ENCODE measurements at regions not wholly inside any gene's neighbourhood (a gene's known extent, or its start where the extent isn't known, plus 50 kb on each side); places are given as distances from the start of the nearest gene placed in this dataset.

DNA sequence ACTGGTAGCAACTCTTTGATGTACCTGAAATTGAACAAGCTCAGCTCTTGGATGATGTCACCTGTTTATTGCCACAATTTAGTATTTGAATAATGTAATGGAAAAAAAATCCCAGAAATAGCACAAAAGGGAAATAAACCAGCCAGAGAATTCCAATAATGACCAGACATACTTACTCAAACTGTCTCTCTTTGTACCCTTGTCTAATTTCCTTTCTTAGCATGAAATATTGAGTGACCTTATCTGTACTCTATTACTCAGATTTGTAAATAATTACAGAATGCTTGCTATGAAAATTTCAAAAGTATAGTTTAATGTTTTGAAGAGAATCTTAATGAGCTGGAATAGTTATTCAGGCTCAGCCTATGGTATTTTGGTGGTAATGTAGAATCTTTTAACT is 555.4 kb upstream of the SGO1 start:
- Histone ChIP-seq H3K4me3 (no peak overlapping the region), H3K27me3 (no peaks in the 10 kb centered on the region), H3K27ac (no peak overlapping the region), H3K9me3 (no peaks in the 10 kb centered on the region), H3K4me1 (no peaks in the 10 kb centered on the region), H3K36me3 (no peaks in the 10 kb centered on the region)
- DNase-seq (ENCODE audit: low spot score in 2 of 2), result no peak
- no peak for TF ChIP-seq POLR2A (IDR thresholded peaks at IDR 0.05)
- TF ChIP-seq EP300 (IDR thresholded peaks at IDR 0.05), result no peak
- TF ChIP-seq, protein P1, sequence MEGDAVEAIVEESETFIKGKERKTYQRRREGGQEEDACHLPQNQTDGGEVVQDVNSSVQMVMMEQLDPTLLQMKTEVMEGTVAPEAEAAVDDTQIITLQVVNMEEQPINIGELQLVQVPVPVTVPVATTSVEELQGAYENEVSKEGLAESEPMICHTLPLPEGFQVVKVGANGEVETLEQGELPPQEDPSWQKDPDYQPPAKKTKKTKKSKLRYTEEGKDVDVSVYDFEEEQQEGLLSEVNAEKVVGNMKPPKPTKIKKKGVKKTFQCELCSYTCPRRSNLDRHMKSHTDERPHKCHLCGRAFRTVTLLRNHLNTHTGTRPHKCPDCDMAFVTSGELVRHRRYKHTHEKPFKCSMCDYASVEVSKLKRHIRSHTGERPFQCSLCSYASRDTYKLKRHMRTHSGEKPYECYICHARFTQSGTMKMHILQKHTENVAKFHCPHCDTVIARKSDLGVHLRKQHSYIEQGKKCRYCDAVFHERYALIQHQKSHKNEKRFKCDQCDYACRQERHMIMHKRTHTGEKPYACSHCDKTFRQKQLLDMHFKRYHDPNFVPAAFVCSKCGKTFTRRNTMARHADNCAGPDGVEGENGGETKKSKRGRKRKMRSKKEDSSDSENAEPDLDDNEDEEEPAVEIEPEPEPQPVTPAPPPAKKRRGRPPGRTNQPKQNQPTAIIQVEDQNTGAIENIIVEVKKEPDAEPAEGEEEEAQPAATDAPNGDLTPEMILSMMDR (IDR thresholded peaks at IDR 0.05), result no peak

DNA sequence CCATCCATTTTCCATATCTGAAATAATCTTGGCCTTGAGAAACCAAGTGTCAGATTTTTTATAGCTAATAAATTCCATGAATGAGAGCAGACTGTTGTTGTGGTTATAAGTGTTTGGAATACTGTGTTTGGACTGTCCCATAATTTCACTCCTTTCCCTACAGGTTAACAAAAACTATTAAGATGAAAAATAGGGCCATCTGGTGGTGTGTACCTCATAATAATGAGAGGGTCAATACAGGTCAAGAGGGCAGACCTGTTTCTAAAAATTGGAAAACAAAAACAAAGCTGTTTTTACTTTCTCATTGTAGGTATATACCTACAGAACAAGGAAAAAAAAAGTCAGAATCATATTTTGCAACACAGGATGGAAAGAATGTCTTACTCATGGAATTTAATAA is 553.8 kb upstream of the SGO1 start:
- Histone ChIP-seq H3K36me3 (no peaks in the 10 kb centered on the region), H3K9me3 (no peaks in the 10 kb centered on the region), H3K4me1 (no peaks in the 10 kb centered on the region), H3K27ac (no peak overlapping the region), H3K27me3 (no peaks in the 10 kb centered on the region), H3K4me3 (no peak overlapping the region)
- no peak for TF ChIP-seq EP300 (IDR thresholded peaks at IDR 0.05)
- no peak for TF ChIP-seq POLR2A (IDR thresholded peaks at IDR 0.05)
- TF ChIP-seq, protein P1 (IDR thresholded peaks at IDR 0.05), result no peak
- no peak for DNase-seq (ENCODE audit: low spot score in 2 of 2)

DNA sequence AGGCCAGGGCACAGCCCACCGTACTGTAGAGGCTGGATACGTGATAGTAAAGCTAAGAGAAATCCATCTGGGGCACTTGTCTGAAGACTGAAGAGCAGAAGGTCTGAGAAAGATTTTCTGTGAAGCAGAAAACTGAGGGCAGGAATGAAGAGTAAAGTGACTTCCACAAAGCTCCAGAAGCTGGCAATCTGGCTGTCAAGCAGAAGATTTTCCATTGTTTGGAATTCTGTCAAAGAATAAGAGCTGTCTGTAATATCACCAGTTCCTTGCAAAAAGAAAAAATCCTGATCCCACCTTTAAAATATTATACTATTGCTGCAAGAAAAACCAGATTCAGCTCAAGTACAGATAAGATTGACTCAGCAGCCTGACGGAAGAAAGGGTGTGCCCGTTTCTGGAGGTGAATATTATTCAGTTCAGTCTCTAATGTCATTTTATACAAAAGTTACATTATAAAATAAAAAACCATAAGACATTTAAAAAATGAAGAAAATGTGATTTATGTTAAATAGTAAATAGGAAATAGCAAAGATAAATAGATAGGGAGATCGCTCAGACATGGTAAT is 550.4 kb upstream of the SGO1 start:
- H3K4me1 ChIP-seq, result no peaks in the 10 kb centered on the region
- H3K27ac ChIP-seq, result no peak overlapping the region
- H3K36me3 ChIP-seq, result no peaks in the 10 kb centered on the region
- no peak for TF ChIP-seq POLR2A (IDR thresholded peaks at IDR 0.05)
- TF ChIP-seq EP300 (IDR thresholded peaks at IDR 0.05), result no peak
- TF ChIP-seq, protein P1 (IDR thresholded peaks at IDR 0.05), result no peak
- H3K9me3 ChIP-seq, result no peaks in the 10 kb centered on the region
- H3K27me3 ChIP-seq, result no peaks in the 10 kb centered on the region
- no peak for DNase-seq (ENCODE audit: low spot score in 2 of 2)
- WGBS, 2 donors, result 77 to 87% methylated on average over 5 of the region's 5 CpGs
- H3K4me3 ChIP-seq, result no peak overlapping the region

DNA sequence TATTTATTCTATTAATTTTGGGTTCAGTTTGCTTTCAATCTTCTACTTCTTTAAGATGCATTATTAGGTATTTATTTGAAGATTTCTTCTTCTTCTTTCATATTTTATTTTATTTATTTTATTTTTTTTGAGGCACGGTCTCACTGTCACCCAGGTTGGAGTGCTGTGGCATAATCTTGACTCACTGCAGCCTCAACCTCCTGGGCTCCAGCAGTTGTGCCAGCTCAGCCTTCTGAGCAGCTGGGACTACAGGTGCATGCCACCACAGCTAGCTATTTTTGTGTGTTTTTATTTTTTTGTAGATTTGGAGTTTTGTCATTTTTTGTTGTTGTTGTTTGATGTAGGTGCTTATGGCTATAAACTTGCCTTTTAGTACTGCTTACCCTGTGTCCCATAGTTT is 543.2 kb upstream of the SGO1 start:
- TF ChIP-seq, protein P1 (IDR thresholded peaks at IDR 0.05), result no peak
- no peak for TF ChIP-seq EP300 (IDR thresholded peaks at IDR 0.05)
- TF ChIP-seq POLR2A (IDR thresholded peaks at IDR 0.05), result no peak
- 91 to 100% methylated on average over 1 of the region's 1 CpG for WGBS, 2 donors
- H3K36me3 ChIP-seq, result no peaks in the 10 kb centered on the region
- DNase-seq (ENCODE audit: low spot score in 2 of 2), result no peak
- no peaks in the 10 kb centered on the region for H3K4me1 ChIP-seq
- no peaks in the 10 kb centered on the region for H3K27me3 ChIP-seq
- H3K27ac ChIP-seq, result no peak overlapping the region
- H3K4me3 ChIP-seq, result no peak overlapping the region
- H3K9me3 ChIP-seq, result no peaks in the 10 kb centered on the region

DNA sequence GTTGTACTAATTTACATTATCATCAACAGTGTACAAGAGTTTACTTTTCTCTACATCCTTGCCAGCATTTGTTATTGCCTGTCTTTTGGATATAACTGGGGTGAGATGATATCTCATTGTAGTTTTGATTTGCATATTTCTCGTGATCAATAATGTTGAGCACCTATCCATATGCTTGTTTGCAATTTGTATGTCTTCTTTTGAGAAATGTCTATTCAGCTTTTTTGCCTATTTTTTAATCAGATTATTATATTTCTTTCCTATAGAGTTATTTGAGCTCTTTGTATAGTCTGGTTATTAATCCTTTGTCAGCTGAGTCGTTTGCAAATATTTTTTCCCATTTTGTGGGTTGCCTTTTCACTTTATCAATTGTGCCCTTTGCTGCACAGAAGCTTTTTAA is 540.8 kb upstream of the SGO1 start:
- H3K27me3 ChIP-seq, result no peaks in the 10 kb centered on the region
- no peaks in the 10 kb centered on the region for H3K9me3 ChIP-seq

More for the DNA sequence above, 540.8 kb upstream of the SGO1 start:
- no peak overlapping the region for H3K27ac ChIP-seq
- no peaks in the 10 kb centered on the region for H3K36me3 ChIP-seq
- no peak overlapping the region for H3K4me3 ChIP-seq
- H3K4me1 ChIP-seq, result no peaks in the 10 kb centered on the region
- WGBS, 2 donors, result 83% methylated on average over 2 of the region's 2 CpGs
- no peak for DNase-seq (ENCODE audit: low spot score in 2 of 2)
- TF ChIP-seq, protein P1 (IDR thresholded peaks at IDR 0.05), result no peak
- TF ChIP-seq EP300 (IDR thresholded peaks at IDR 0.05) (no peak), POLR2A (IDR thresholded peaks at IDR 0.05) (no peak)

Data from tibial nerve (tissue), 4 donors.